H9 (cell line): ENCODE measurements at regions not wholly inside any gene's neighbourhood (a gene's known extent, or its start where the extent isn't known, plus 50 kb on each side); places are given as distances from the start of the nearest gene placed in this dataset.

ENCODE experiments used
- DNase-seq: peaks from one replicate; pipeline ENCODE4 v3.0.0-alpha.2; 2017
- H2AFZ ChIP-seq: one replicate; pipeline ENCODE4 v1.6.1; 2013; ENCODE audit warnings: mild to moderate bottlenecking, low read length, control low read depth, moderate library complexity
- H2AK5ac ChIP-seq: 2 replicates; pipeline ENCODE4 v1.6.1; 2013; ENCODE audit warnings: low read length, control low read depth, mixed read lengths; ENCODE audit not compliant: insufficient read length
- H2BK120ac ChIP-seq: one replicate; pipeline ENCODE4 v1.6.1; 2013; ENCODE audit warnings: low read depth, mild to moderate bottlenecking, low read length, control low read depth, inconsistent platforms; ENCODE audit not compliant: poor library complexity, severe bottlenecking
- H2BK12ac ChIP-seq: 2 replicates; pipeline ENCODE4 v1.6.1; 2013; ENCODE audit warnings: low read length, control low read depth, mixed read lengths, low read depth; ENCODE audit not compliant: insufficient read length
- H2BK15ac ChIP-seq: 2 replicates; pipeline ENCODE4 v1.6.1; 2013; ENCODE audit warnings: low read depth, low read length, control low read depth
- H2BK20ac ChIP-seq: one replicate; pipeline ENCODE4 v1.6.1; 2013; ENCODE audit warnings: low read depth, mild to moderate bottlenecking, low read length, control low read depth, inconsistent platforms; ENCODE audit not compliant: poor library complexity, severe bottlenecking
- H2BK5ac ChIP-seq: 2 replicates; pipeline ENCODE4 v1.6.1; 2013; ENCODE audit warnings: low read length, control low read depth, mixed read lengths; ENCODE audit not compliant: insufficient read length
- H3K14ac ChIP-seq: 2 replicates; pipeline ENCODE4 v1.6.1; 2013; ENCODE audit warnings: low read length, control low read depth; ENCODE audit not compliant: insufficient read depth
- H3K18ac ChIP-seq: 2 replicates; pipeline ENCODE4 v1.6.1; 2013; ENCODE audit warnings: low read depth, mild to moderate bottlenecking, mixed read lengths, low read length, control low read depth; ENCODE audit not compliant: insufficient read length
- H3K23ac ChIP-seq: 2 replicates; pipeline ENCODE4 v1.6.1; 2013; ENCODE audit warnings: low read length, control low read depth, mixed read lengths, low read depth; ENCODE audit not compliant: insufficient read length
- H3K23me2 ChIP-seq: 2 replicates; pipeline ENCODE4 v1.6.1; 2013; ENCODE audit warnings: low read depth, mild to moderate bottlenecking, mixed read lengths, low read length, control low read depth; ENCODE audit not compliant: insufficient read length, poor library complexity, severe bottlenecking
- H3K27ac ChIP-seq: 2 replicates; pipeline ENCODE4 v1.5.1; 2013; ENCODE audit warnings: low read length, control low read depth, mixed read lengths, low read depth; ENCODE audit not compliant: insufficient read length
- H3K27me3 ChIP-seq: 2 replicates; pipeline ENCODE4 v1.6.1; 2013; ENCODE audit warnings: low read length, control low read depth, inconsistent platforms; ENCODE audit not compliant: insufficient read depth
- H3K4ac ChIP-seq: 2 replicates; pipeline ENCODE4 v1.6.1; 2013; ENCODE audit warnings: low read depth, mild to moderate bottlenecking, control low read depth, inconsistent platforms, low read length, moderate library complexity
- H3K4me1 ChIP-seq: 2 replicates; pipeline ENCODE4 v1.6.1; 2013; ENCODE audit warnings: low read length, control low read depth, inconsistent platforms; ENCODE audit not compliant: insufficient read depth
- H3K4me2 ChIP-seq: 2 replicates; pipeline ENCODE4 v1.6.1; 2013; ENCODE audit warnings: low read length, control low read depth, mixed read lengths; ENCODE audit not compliant: insufficient read length, insufficient read depth
- H3K56ac ChIP-seq: 2 replicates; pipeline ENCODE4 v1.6.1; 2013; ENCODE audit warnings: low read depth, mild to moderate bottlenecking, mixed read lengths, low read length, control low read depth; ENCODE audit not compliant: insufficient read length
- H3K79me1 ChIP-seq: 2 replicates; pipeline ENCODE4 v1.6.1; 2013; ENCODE audit warnings: low read depth, mild to moderate bottlenecking, moderate library complexity, low read length, control low read depth, inconsistent platforms; ENCODE audit not compliant: insufficient read depth, poor library complexity, severe bottlenecking
- H3K79me2 ChIP-seq: 2 replicates; pipeline ENCODE4 v1.6.1; 2013; ENCODE audit warnings: low read length, control low read depth, inconsistent platforms; ENCODE audit not compliant: insufficient read depth
- H3K9ac ChIP-seq: 2 replicates; pipeline ENCODE4 v1.6.1; 2013; ENCODE audit warnings: low read length, control low read depth, mixed read lengths; ENCODE audit not compliant: insufficient read length; ENCODE audit errors: extremely low read depth
- H3K9me3 ChIP-seq: one replicate; pipeline ENCODE4 v1.6.1; 2013; ENCODE audit warnings: low read depth, low read length, inconsistent platforms; ENCODE audit not compliant: control insufficient read depth
- H3T11ph ChIP-seq: one replicate; pipeline ENCODE4 v1.6.1; 2013; ENCODE audit warnings: mild to moderate bottlenecking, low read length, control low read depth, inconsistent platforms
- H4K20me1 ChIP-seq: one replicate; pipeline ENCODE4 v1.6.1; 2013; ENCODE audit not compliant: control insufficient read depth, insufficient read length, insufficient read depth
- H4K5ac ChIP-seq: 2 replicates; pipeline ENCODE4 v1.6.1; 2013; ENCODE audit warnings: low read depth, mild to moderate bottlenecking, mixed read lengths, low read length, control low read depth; ENCODE audit not compliant: insufficient read length
- H4K8ac ChIP-seq: replicated peaks from 2 replicates; pipeline ENCODE4 v1.6.1; 2013; ENCODE audit warnings: low read length, control low read depth, mixed read lengths, low read depth; ENCODE audit not compliant: insufficient read length
- H4K91ac ChIP-seq: 2 replicates; pipeline ENCODE4 v1.6.1; 2013; ENCODE audit warnings: low read depth, mild to moderate bottlenecking, moderate library complexity, mixed read lengths, low read length, control low read depth; ENCODE audit not compliant: insufficient read length
- H3K27ac Mint-ChIP-seq, 3 experiments: 2 replicates in 2 of 3; 3 replicates in 1 of 3; pipeline ENCODE4 v1.8.0; 2020 to 2021; ENCODE audit warnings: mixed read lengths in 3 of 3, mild to moderate bottlenecking in 1 of 3, moderate library complexity in 1 of 3
- H3K27me3 Mint-ChIP-seq: 2 replicates; pipeline ENCODE4 v1.8.0; 2021; ENCODE audit warnings: low read depth, mild to moderate bottlenecking, moderate library complexity, mixed read lengths
- H3K36me3 Mint-ChIP-seq, 3 experiments: 2 replicates in 2 of 3; 3 replicates in 1 of 3; pipeline ENCODE4 v1.8.0; 2020 to 2021; ENCODE audit warnings: low read depth in 3 of 3, mixed read lengths in 3 of 3; ENCODE audit not compliant: insufficient read depth in 1 of 3
- H3K4me1 Mint-ChIP-seq, 2 experiments: 2 replicates each; pipeline ENCODE4 v1.8.0; 2020; ENCODE audit warnings: mixed read lengths in 2 of 2
- H3K4me3 Mint-ChIP-seq, 2 experiments: 2 replicates in 1 of 2; 3 replicates in 1 of 2; pipeline ENCODE4 v1.8.0; 2020 to 2021; ENCODE audit warnings: mild to moderate bottlenecking in 2 of 2, mixed read lengths in 2 of 2, moderate library complexity in 1 of 2
- H3K9me3 Mint-ChIP-seq, 2 experiments: 2 replicates in 1 of 2; 3 replicates in 1 of 2; pipeline ENCODE4 v1.8.0; 2020; ENCODE audit warnings: mild to moderate bottlenecking in 2 of 2, mixed read lengths in 2 of 2, moderate library complexity in 1 of 2
- CTCF ChIP-seq: fragments of 200-600 bp; sonication (generic); conservative IDR thresholded peaks from 3 replicates; pipeline ENCODE4 v1.8.0; 2021; ENCODE audit warnings: antibody characterized with exemption, mild to moderate bottlenecking
- WGBS: extraction: QIAGEN DNeasy Blood & Tissue Kit; methylation state at CpG from one replicate; pipeline ENCODE4 v1.1.7; 2013; ENCODE audit warnings: missing lambda C conversion rate, low lambda C conversion rate, mixed read lengths; ENCODE audit not compliant: insufficient read length; ENCODE audit errors: extremely low coverage; 5-methylcytosine and 5-hydroxymethylcytosine counted together

DNA sequence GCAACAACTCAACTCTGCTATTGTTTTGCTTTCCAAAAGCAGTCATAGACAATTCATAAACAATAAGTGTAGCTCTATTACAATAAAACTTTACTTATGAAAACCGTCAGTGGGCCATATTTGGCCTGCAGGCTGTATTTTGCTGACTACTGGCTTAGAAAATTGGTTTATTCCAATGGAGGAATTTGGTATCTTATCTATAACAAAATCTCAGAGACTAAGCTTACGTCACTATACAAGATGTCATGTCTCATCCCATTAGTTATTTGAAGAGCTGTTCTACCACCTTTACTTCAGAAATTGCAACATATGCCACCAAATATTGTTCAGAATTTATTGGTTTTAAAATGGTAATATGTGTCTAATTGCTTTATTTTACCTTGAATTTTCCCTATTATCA is 436.9 kb downstream of the HTR1B start:
- no peak overlapping the region for H3K56ac ChIP-seq
- no peaks in the 10 kb centered on the region for H3K79me1 ChIP-seq

More for the DNA sequence above, 436.9 kb downstream of the HTR1B start:
- Histone ChIP-seq H3K27ac (no peak overlapping the region), H4K5ac (no peak overlapping the region), H4K8ac (no peak overlapping the region), H3K4ac (no peak overlapping the region), H3K27me3 (no peaks in the 10 kb centered on the region), H2AK5ac (no peak overlapping the region), H2AFZ (no peak overlapping the region), H3K9me3 (no peaks in the 10 kb centered on the region), H3K23me2 (no peaks in the 10 kb centered on the region), H4K20me1 (no peaks in the 10 kb centered on the region), H3K9ac (no peak overlapping the region), H2BK5ac (no peak overlapping the region), H2BK20ac (no peak overlapping the region), H3K18ac (no peak overlapping the region), H2BK15ac (no peak overlapping the region), H3K23ac (no peak overlapping the region), H4K91ac (no peak overlapping the region), H3K4me1 (no peaks in the 10 kb centered on the region), H3T11ph (no peak overlapping the region), H3K79me2 (no peaks in the 10 kb centered on the region), H3K4me2 (no peak overlapping the region), H3K14ac (no peak overlapping the region), H2BK120ac (no peak overlapping the region), H2BK12ac (no peak overlapping the region)
- no peak for TF ChIP-seq CTCF
- Mint-ChIP-seq H3K27ac (no peak overlapping the region), H3K27me3 (no peaks in the 10 kb centered on the region), H3K36me3 (no peaks in the 10 kb centered on the region), H3K4me3 (no peak overlapping the region), H3K4me1 (no peaks in the 10 kb centered on the region), H3K9me3 (no peaks in the 10 kb centered on the region)
- DNase-seq: no peak
- no CpG with 5 or more reads among the region's 2 CpGs for WGBS
